ENCODE measurements at regions not wholly inside any gene's neighbourhood (a gene's known extent, or its start where the extent isn't known, plus 50 kb on each side); places are given as distances from the start of the nearest gene placed in this dataset.
"Not testable (repeated sequence)": the region's sequence is repeated elsewhere in the genome, so short reads cannot be mapped to it uniquely, and the experiment has no call there.

DNA sequence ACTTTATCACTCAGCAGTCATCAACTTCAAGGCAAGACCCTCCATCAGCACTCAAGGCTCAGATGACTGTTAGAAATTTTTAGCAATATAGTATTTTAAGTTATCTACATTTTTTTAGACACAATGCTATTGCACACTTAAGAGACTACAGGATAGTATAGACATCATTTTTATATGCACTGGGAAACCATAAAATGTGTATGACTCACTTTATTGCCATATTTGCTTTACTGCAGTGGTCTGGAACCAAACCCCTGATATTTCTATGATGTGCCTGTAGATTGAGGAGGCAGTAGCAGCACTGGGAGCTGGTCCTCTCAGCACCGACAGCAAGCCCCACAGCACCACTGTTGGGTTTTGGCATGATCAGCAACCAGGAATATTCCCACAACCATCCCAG is 264.8 kb upstream of the HNRNPA3 start:
- POLR2A ChIA-PET = no interaction called here
- TF ChIP-seq KDM1A (IDR thresholded peaks at IDR 0.05; ENCODE audit: low read depth) (no peak), EHMT2 (IDR thresholded peaks at IDR 0.05; ENCODE audit: low read depth) (no peak), RCOR1 (IDR thresholded peaks at IDR 0.05; ENCODE audit: low read depth, low read length) (no peak), ZNF302 (CRISPR knock-in tag; IDR thresholded peaks at IDR 0.05) (no peak)
- Histone ChIP-seq H3K4me3 (no peak overlapping the region), H3K4me1 (no peaks in the 10 kb centered on the region), H3K9me3 (no peaks in the 10 kb centered on the region), H3K4me2 (no peak overlapping the region), H3K27ac (no peak overlapping the region)
- CTCF ChIA-PET = no interaction called here
- ATAC-seq = no peak
- no peak for DNase-seq (ENCODE audit: low read depth in 1 of 2, low spot score in 1 of 2)
- FAIRE-seq = no peak
- 6% methylated on average over 1 of the region's 1 CpG for WGBS (ENCODE audit: missing lambda C conversion rate)

DNA sequence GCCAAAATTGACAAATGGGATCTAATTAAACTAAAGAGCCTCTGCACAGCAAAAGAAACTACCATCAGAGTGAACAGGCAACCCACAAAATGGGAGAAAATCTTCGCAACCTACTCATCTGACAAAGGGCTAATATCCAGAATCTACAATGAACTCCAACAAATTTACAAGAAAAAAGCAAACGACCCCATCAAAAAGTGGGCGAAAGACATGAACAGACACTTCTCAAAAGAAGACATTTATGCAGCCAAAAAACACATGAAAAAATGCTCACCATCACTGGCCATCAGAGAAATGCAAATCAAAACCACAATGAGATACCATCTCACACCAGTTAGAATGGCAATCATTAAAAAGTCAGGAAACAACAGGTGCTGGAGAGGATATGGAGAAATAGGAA is 261.4 kb upstream of the HNRNPA3 start:
- 31% methylated on average over 3 of the region's 3 CpGs for WGBS (ENCODE audit: missing lambda C conversion rate)
- H3K9me3 ChIP-seq; H3K4me1 ChIP-seq; POLR2A ChIA-PET; ATAC-seq; CTCF ChIA-PET; DNase-seq (ENCODE audit: low read depth in 1 of 2, low spot score in 1 of 2); H3K4me3 ChIP-seq; FAIRE-seq; H3K27ac ChIP-seq; H3K4me2 ChIP-seq: not testable (repeated sequence)

DNA sequence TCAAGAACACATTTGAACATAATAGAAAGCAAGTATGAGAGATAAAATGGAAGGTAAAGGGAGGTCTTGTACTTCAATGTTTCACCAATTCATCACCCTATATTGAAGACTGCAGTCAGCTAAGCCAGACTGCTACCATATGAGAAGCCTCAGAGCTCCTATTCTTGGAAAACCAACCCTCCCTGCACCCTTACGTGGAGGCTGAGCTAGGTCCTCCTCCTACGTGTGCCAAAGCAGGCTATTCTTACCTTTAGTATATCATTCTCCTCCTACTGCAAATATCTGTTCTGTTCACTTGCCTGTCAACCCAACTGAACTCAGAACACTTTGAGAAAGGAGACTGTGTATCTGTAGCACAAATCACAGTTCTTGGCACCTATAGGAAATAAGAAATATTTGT is 255.8 kb upstream of the HNRNPA3 start:
- no peak for FAIRE-seq
- no peak overlapping the region for H3K4me3 ChIP-seq
- no peaks in the 10 kb centered on the region for H3K4me1 ChIP-seq
- ATAC-seq = no peak
- CTCF ChIA-PET = no interaction called here
- H3K4me2 ChIP-seq = no peak overlapping the region
- H3K27ac ChIP-seq = no peak overlapping the region
- WGBS (ENCODE audit: missing lambda C conversion rate) = 8% methylated on average over 2 of the region's 2 CpGs
- TF ChIP-seq RCOR1 (IDR thresholded peaks at IDR 0.05; ENCODE audit: low read depth, low read length) (no peak), JUNB (IDR thresholded peaks at IDR 0.05) (no peak), HOXB5 (CRISPR knock-in tag; IDR thresholded peaks at IDR 0.05) (no peak), RFX5 (IDR thresholded peaks at IDR 0.05) (no peak), PHF8 (IDR thresholded peaks at IDR 0.05; ENCODE audit: borderline replicate concordance, low read depth) (no peak), CBX8 (IDR thresholded peaks at IDR 0.05) (no peak), NFE2L2 (conservative IDR thresholded peaks at IDR 0.05; ENCODE audit: low read length) (no peak)
- TF ChIP-seq, protein P1, sequence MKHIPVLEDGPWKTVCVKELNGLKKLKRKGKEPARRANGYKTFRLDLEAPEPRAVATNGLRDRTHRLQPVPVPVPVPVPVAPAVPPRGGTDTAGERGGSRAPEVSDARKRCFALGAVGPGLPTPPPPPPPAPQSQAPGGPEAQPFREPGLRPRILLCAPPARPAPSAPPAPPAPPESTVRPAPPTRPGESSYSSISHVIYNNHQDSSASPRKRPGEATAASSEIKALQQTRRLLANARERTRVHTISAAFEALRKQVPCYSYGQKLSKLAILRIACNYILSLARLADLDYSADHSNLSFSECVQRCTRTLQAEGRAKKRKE (CRISPR knock-in tag; IDR thresholded peaks at IDR 0.05; ENCODE audit: low read depth) = no peak
- POLR2A ChIA-PET = no interaction called here
- DNase-seq (ENCODE audit: low read depth in 1 of 2, low spot score in 1 of 2) = no peak
- H3K9me3 ChIP-seq = no peaks in the 10 kb centered on the region

DNA sequence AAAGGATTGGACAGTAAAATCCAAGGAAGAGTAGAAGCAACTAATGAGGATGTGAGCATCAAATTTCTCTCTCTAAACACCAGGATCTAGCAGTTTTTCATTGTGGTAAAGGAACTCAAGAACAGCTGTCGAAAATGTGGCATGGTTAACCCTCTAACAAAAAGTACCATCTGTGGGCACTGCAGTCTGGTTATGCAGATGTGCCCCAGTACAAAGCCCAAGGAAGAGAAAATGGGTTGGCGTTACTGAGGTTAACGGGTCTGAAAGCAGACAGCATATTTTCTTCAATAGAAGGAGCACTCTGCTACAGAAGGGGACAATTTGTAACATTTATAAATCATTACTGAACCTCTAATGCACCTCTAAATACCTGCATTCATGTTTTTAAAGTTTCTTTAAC is 253.0 kb upstream of the HNRNPA3 start:
- H3K4me3 ChIP-seq = no peak overlapping the region
- TF ChIP-seq ZFP36 (IDR thresholded peaks at IDR 0.05; ENCODE audit: borderline replicate concordance, partially characterized antibody) (no peak), EHMT2 (IDR thresholded peaks at IDR 0.05; ENCODE audit: low read depth) (no peak), ZSCAN20 (CRISPR knock-in tag; IDR thresholded peaks at IDR 0.05) (no peak), TP53 (CRISPR knock-in tag; IDR thresholded peaks at IDR 0.05) (no peak), CBX2 (IDR thresholded peaks at IDR 0.05; ENCODE audit: borderline replicate concordance, low read depth) (no peak), HDAC2 (IDR thresholded peaks at IDR 0.05) (no peak), MAFK (IDR thresholded peaks at IDR 0.05; ENCODE audit: partially characterized antibody) (no peak), ZC3H11A (IDR thresholded peaks at IDR 0.05) (no peak), ESRRA (IDR thresholded peaks at IDR 0.05; ENCODE audit: borderline replicate concordance, low read length) (no peak), RAD21 (conservative IDR thresholded peaks at IDR 0.05 in 1 of 2, IDR thresholded peaks at IDR 0.05 in 1 of 2) (no peak)
- TF ChIP-seq, protein P1 (CRISPR knock-in tag; IDR thresholded peaks at IDR 0.05; ENCODE audit: low read depth) = no peak
- TF ChIP-seq, protein P2, sequence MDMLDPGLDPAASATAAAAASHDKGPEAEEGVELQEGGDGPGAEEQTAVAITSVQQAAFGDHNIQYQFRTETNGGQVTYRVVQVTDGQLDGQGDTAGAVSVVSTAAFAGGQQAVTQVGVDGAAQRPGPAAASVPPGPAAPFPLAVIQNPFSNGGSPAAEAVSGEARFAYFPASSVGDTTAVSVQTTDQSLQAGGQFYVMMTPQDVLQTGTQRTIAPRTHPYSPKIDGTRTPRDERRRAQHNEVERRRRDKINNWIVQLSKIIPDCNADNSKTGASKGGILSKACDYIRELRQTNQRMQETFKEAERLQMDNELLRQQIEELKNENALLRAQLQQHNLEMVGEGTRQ (IDR thresholded peaks at IDR 0.05) = no peak
- TF ChIP-seq, protein P3, sequence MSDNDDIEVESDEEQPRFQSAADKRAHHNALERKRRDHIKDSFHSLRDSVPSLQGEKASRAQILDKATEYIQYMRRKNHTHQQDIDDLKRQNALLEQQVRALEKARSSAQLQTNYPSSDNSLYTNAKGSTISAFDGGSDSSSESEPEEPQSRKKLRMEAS (IDR thresholded peaks at IDR 0.05) = no peak
- no peaks in the 10 kb centered on the region for H3K9me3 ChIP-seq
- FAIRE-seq (no peak), DNase-seq (ENCODE audit: low read depth in 1 of 2, low spot score in 1 of 2) (no peak), ATAC-seq (no peak)
- ChIA-PET POLR2A (no interaction called here), CTCF (no interaction called here)
- H3K27ac ChIP-seq = no peak overlapping the region
- 3% methylated on average over 3 of the region's 3 CpGs for WGBS (ENCODE audit: missing lambda C conversion rate)
- no peaks in the 10 kb centered on the region for H3K4me1 ChIP-seq
- H3K4me2 ChIP-seq = no peak overlapping the region

All from A549 (cell line).